Stimulated activated naive CD8-positive, alpha-beta T cell treated with anti-CD3 and anti-CD28 coated beads, Interleukin-15, Interleukin-2, amounts not matched to agents 100 U/mL and 50 U/mL, for 24 hours (primary cell): ENCODE measurements at regions not wholly inside any gene's neighbourhood (a gene's known extent, or its start where the extent isn't known, plus 50 kb on each side); places are given as distances from the start of the nearest gene placed in this dataset.
"Not testable (repeated sequence)": the region's sequence is repeated elsewhere in the genome, so short reads cannot be mapped to it uniquely, and the experiment has no call there.

Experiments
- ATAC-seq: fragments of 150-1000 bp; cut with Tn5 transposase; one replicate; pipeline ENCODE4 v1.10.0; 2021
- DNase-seq: peaks from one replicate; pipeline ENCODE4 v3.0.0; 2021

DNA sequence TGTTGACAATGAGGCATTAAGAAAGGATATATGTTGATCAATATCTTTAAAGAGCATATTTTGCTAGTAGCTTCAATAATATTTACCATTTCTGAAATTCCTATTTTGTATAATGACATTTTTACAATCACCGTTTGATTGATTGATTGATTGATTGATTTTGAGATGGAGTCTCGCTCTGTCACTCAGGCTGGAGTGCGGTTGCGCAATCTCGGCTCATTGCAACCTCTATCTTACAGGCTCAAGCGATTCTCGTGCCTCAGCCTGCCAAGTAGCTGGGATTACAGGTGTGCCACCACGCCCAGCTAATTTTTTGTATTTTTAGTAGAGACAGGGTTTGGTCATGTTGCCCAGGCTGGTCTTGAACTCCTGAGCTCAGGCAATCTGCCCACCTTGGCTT lies 150.9 kb upstream of the TEX13D start:
- ATAC-seq, DNase-seq: not testable (repeated sequence)

DNA sequence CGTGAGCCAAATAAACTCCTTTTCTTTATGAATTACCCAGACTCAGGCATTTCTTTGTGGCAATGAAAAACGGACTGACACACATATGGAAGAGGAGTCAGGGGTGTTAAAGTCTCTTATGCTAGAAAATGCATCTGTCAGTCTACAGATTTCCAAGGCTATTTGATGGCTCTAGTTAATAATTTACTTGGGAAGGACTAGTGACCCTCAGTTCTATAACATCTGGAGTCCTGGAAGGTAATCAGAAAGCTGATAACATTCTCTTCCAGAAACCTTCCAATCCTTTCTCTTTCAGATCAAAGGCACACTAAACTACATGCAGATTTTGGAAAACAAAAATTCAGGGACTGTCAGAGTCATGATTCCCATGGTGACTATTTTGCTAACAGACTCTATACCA lies 142.0 kb upstream of the TEX13D start:
- ATAC-seq: no peak
- no peak for DNase-seq

DNA sequence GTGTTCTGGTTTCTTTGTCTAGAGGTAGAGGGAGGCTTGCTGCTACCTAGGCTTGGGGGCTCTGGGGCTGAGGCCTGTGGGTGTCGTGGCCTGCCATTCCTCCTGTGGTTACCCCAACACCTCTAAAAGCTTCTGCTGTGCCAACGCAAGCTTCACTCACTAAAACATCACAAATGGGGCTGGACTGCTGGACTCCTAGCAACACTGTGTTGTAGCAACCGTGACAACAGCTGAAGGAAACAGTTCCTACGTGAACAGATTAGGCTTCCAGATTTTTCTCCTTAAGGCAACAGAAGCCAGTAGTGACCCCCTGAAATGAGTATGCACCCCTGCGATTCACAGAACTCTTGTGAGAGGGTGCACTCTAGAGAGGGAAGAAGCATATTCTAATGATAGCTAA lies 138.3 kb upstream of the TEX13D start:
- DNase-seq (no peak), ATAC-seq (no peak)

DNA sequence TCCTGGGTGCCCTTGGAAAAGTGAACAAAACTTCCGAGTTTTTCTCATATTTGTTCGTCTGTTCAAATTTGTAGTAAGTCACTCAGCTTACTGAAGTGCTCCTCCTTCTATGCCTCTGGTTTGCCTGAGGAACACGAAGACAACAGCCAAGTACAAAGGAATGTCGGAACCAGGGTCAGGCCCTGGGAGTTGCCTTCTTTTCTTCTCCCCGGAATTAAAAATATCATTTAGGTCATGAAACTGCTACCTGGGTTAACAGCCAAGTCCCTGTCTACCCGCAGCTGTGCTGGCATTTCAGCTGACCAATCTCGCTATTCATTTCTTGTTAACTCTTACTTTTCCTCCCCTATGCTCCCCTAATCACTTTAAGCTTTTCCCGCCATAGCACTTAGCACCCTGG lies 137.6 kb upstream of the TEX13D start:
- ATAC-seq (no peak), DNase-seq (no peak)

DNA sequence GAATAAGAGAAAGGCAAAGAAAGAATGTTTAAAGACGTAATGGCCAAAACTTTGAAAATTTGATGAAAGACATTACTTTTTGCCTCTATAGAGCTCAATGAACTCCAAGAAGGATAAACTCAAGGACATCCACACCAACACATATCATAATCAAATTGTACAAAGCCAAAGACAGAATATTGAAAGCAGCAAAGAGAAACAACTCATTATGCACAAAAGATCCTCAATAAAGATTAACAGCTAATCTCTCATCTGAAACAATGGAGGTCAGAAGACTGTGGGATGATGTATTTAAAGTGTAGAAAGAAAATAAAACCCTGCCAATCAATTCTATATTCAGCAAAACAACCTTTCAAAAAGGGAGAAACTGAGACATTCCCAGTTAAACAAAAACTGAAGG lies 129.1 kb upstream of the TEX13D start:
- DNase-seq (no peak), ATAC-seq (no peak)

DNA sequence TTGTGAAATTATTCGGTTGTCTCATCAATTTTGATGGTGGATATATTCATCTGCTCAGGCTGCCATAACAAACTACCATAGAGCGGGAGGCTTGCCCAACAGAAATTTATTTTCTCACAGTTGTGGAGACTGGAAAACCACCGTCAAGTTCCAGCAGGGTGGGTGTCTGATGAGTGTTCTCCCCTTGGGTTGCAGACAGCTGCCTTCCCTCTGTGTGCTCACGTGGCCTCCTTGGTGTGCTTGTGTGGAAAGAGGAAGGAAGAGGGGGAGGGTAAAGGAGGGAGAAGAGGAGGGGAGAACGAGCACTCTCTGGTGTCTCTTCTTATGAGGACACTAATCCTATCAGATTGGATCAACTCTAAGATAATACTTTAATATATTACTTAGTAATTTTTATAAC lies 123.8 kb upstream of the TEX13D start:
- no peak for DNase-seq
- no peak for ATAC-seq

DNA sequence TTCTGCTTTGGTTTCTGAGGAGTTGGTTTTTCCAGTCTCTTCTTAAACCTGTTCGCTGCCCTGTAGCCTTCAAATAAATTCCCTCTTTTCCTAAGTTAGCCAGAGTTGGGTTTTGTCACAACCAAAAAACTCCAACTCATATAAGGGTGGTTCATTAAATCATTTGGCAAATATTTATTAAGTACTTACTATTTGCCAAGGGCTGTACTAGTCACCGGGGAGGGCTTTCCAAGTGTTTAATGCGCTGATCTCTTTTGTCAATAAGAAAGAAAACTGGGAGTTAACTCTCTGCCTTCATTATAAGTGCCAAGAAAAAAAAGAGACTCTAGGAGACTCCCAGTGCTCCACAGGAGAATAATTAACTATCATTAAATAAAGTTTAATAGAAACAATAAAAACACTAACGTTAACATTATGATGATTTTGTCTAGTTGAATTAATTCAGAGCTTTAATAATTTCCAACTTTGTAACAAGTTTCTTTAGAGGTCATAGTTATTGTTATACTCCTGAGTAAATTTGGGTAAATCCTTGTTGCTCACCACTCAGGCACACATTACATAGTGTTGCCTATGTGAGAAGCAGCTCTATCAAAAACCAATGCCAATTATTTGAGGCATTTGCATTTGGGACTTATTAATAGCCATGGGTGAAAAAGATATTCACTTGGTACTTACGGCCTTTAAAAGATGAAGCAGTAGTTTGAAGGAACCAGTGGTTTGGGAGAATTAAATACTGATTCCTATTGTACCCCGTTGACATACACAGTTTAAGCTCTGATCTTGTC lies 122.5 kb upstream of the TEX13D start:
- no peak for DNase-seq

DNA sequence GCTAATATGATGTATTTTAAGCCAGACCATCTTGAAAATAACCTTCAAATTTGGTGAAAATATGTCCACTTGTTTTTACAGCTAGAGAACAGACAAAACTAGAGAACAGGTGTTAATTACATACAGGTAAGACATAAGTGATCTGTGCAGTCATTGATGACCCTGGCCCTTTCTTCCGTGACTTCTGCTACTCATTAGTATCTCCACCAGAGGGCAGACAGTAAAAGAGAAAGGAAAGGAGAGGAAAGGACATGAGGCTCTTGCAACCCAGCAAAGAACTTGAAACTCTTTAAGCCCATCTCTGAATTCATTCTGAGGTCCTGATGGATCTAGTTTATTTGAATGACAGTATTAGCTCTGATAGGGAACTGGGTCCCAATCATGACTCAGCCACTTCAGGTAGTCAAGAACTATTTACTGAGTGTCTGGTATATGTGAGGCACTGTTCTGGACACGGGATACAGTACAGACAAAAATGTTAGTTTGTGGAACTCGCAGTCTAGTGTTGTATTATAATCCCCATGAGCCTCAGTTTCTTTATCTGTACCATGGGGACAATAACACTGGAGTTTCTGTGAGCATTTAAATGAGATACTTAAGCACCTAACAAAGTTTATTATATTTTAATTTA lies 121.0 kb upstream of the TEX13D start:
- no peak for ATAC-seq
- DNase-seq: no peak

More for the DNA sequence above, 122.5 kb upstream of the TEX13D start:
- ATAC-seq: no peak

DNA sequence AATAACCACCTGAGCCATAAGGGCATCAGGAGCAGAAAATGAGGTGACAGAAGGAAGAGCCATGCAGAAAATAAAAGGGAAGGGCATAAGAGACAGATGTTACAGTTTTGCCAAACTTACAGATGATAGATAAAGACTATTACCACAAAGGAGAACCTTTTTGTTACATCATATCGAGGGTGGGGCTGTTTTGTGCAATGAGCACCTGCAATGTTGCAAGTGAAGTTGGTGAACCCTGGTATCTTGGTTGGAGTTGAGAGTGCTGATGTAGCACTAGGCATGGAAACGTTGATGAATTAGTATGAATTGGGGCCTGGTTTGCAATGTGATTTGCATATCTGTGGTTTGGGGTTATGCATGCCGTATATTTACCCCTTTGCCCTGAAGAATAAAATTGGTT lies 119.8 kb upstream of the TEX13D start:
- DNase-seq (no peak), ATAC-seq (peak; percentile 60)

DNA sequence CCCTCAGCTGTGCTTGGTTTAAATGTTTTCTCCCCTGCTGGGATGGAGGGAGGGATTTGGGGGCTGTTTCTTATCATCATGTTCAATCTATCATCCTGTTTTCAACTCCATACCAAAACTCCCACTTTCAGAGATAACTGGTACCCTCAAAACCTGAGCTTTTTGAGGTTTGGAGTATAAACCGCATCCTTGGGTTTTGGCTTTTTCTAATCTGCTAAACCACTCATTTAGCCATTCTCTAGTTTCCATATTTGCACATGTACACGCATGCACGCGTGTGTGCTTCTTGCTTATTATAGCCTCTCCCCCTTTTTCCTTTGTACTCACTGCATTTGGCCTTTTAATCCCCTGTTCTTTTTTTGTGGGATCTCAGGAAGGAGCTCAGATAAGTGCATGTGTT lies 116.7 kb upstream of the TEX13D start:
- ATAC-seq: no peak
- DNase-seq: no peak

DNA sequence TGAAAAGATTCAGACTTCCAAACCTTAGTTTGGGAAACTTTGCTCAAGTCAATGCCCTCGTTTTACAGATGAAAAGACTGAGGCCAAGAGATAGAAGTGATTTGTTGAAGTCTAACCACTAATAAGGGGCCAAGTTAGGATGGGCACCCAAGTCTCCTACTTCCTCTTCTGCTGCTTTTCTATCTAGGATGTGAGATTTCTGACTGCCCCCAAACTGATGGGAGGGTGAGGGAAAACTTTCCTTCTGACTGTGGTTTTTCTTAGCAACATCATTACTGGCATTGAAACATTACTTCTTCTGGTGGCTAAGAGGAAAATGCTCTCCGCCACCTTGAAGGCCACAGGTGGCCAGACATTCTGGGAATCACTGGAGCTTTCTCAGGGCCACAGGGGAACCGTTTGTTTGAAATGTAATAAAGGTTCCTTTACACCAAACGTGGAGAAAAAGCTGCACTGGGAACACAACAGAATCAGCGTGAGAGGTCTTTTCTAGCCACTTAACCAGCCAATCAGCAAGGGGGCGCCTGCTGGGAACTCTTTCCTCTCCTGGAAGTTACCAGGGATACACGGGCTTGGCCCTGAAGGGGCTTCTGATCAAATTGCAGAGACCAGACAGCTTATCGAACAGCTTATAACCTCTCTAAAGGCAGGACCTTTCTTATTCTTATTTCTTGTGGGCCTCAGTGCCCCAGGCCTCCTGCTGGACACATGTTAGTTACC lies 115.9 kb upstream of the TEX13D start:
- DNase-seq (no peak), ATAC-seq (no peak)

DNA sequence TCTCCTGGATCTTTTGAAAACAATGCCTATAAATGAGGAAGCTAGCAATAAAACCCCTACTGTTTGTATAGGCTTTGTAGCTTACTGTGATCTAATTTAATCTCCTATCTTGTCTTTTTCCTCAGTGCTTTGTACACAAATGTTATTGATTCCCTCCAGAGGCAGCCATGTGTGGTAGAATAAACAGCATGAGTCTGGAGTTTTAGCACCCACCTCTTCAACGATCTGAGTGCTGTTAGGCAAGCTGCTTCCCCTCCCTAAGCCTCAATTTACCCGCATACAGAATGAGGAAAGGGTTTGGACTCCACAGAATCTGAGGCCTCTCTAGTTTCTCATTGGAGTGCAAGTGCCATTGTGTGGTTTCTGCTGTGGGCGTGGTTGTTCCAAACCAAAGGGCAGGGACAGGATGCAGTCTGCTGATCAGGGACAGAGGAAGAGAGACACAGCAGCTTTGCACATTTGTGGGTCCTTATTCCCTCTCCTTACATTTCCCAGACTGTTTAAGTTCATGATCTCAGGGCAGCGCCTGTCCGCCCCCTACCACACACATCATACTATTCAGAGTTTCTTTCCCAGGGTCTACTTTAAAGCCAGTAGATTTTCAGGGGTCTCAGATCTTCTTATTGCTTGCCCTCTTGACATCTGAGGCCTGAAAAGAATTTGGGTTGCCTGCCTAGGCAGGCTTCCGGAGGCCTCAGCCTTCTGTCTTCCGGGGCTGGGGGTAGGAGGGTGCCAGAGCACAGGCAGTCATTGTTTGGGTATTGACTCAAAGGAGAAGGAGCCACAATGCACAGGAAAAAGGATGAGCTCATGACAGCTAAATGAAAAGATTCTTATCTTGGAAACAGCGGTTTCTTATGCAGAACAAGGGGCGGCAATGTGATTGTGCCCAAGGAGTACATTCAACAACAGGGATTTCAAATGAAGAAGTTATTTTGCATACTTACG lies 114.9 kb upstream of the TEX13D start:
- peak; percentile 61 for DNase-seq
- ATAC-seq: peak; percentile 85

DNA sequence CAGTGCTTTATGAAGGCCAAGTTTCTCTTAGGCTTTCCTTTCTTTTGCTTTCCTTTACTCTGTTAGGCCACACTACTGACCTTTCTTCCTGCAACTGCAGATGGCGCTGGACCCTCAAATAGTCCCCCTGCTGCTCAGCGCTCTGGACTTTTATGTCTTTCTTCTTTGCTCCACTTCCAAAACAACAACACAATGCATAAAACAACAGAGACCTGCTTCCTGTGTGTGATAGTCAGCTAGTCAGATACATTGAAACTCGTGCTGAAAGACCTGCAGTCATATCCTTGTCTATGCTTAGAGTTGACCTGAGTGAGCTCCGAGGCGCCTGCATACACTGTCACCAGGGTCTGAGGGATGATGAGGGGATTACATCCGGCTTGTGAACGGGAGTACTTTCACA lies 108.9 kb upstream of the TEX13D start:
- DNase-seq (no peak), ATAC-seq (peak; percentile 39)

DNA sequence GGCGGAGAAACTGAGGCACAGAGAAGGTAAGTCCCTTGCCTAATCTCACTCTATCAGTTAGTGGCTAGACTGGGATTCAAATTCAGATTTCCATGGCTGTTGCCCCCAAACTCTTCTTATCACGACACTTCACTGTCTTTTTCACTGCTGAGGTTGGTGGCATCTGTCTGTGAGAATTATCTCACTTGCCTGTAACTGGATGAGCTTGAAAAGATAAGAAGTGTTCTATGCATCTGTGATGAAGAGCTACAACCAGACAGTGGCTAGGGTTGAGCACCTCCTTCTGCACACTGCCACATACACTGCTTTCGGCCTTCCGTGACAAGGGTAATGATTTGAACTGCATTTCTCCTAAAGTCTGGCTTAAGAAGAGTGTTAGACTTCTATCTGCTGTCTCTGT lies 107.9 kb upstream of the TEX13D start:
- ATAC-seq (no peak), DNase-seq (no peak)

DNA sequence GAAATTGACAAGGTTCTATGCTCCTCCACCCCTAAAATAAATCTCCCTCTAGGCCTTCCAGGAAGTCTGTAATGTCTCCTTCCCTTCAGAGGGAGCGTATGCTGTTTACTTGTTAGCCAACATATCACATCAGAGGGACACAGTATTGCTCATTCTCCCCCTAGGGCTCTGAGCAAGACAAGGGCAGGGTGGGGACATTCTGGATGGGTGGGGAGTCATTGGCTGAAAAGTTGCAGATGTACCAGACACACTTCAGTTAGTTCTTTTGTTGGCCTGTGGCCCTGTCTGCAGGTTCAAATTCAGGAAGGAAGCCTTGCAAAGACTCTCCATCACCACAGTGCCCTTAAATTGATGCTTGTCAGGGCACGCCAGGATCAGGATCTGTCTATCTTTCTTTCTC lies 106.3 kb upstream of the TEX13D start:
- DNase-seq (no peak), ATAC-seq (peak; percentile 76)

DNA sequence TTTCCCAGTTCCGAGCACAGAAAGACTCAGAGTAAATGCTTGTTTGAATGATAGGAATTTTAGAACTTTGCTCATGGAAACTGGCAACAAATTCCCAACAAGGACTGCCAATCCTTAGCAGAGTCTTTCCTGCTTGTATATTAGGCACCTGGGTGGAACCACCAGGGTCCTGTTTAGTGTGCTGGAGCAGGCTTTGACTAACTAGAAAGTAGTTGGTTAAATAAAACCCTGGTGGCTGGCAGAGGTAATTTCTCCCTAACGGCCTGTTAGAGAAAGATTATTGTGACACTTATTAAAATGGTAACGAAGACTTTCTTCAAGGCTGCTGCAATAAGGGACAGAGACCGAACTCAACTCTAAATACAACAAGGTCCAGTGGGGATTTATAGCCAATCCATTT lies 103.6 kb upstream of the TEX13D start:
- ATAC-seq (no peak), DNase-seq (no peak)

DNA sequence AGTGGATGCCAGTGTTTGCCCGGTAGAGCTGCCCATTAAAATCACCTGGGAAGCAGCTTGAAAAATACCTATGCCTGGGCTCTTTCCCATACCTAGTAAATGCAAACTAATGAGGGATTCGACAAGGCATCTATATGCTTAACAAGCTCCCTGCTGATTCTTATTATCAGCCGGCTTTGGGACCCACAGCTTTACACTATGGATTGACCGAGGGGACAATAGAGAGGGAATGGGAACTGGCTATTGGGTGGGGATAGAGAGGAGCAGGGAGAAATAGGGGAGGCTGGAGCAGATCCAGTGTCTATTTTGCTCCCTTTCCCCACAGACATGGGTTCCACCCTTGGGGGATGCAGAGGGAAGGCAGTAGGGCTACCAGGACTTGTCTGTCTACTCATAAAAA lies 103.1 kb upstream of the TEX13D start:
- DNase-seq: no peak
- ATAC-seq: no peak

DNA sequence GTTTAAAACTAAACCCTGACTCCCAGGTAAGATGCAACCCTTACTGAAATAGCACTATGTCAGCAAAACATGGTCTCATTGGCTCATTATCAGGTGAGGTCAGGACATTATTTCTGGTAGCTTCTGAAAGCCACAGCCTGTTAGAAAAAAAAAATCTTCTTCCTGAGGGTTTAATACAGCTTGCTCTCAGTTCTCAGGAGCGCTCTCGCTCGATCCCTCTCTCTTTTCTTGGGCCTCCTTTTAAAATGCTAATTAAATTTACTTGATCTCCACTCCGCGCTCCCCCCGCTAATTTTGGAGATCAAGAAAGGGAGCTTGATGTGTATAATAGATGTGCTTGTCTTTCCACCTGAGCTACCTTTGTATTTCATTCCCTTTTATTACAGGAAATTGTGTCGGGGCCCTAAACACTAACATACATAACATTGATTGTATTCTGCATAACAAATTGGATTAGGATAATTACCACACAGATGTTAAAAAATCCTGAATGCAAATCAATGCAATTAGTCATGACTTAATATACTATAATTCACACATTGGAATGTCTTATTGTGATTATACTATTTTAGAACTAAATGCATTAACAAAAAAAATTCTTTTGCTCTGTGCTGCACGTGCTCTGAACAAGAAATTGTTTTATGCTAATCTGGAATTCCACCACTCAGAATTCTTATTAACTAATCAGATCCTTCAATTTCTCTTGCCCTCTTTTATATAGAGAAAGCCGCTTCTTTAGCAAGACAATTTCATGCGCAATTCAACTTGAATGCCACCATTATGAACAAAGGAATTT lies 101.6 kb upstream of the TEX13D start:
- DNase-seq: no peak
- ATAC-seq: no peak

DNA sequence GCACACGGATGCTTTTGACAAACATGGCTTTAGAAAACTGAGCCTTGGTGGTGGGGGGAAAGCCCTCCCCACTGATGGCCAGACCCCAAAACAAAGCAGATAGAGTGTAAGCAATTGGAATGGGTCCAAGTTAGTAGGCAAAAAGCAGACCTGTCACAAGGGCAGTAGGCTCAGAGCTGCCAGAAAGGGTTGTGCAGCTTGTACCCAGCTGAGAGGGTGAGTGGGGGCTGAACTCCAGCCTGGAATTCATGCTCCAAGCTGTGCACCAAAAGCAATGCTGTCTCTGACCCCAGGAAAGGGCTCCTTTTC lies 101.1 kb upstream of the TEX13D start:
- ATAC-seq (no peak), DNase-seq (no peak)

DNA sequence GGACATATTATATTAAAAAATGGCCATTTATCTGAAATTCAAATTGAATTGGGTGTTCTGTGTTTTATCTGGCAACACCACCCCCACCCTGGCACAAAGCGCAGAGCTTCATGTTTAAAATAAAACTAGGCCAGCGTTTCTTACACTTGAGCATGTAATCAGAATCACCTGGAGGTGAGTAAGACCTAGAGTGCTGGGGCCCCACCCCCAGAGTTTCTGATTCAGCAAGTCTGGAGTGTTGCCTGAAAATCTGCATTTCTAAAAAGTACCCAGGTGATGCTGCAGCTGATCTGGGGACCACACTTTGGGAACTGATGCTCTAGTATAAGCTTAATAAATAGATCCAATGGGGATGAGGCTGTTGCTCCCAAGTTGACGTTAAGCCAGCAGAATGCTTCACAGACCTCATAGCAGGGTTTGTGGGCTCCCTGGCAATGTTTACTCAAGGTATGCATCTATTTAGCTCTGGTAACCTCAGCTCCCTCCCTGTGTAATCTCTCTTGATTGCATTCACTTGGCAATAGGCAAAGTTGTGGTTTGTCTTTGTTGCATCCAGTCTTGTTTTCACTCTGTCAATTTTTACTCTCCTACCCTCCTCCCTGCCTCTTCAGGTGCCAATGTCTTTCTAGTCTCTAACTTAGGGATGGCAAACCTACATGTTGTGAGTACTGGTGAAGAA lies 99.8 kb upstream of the TEX13D start:
- DNase-seq (peak; percentile 25), ATAC-seq (peak; percentile 55)

DNA sequence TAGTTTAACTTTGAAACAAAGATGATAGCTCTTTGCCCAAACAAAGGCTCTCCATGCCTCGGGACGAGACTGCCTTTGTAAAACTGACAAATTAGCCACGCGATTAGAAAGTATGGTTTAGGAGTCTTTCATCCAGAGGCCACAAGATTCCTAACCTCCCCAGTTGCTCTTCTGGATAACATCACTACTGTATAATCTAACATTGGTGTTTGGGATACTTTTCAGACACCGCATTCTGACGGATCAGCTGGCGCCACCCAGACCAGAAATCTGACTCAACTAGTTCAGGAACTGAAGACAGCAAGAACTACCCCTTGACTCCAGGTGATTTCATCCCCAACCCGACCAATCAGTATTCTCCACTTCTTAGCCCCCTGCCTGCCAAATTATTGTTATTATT lies 98.1 kb upstream of the TEX13D start:
- ATAC-seq: no peak
- no peak for DNase-seq
